HepG2 (cell line): ENCODE measurements at regions not wholly inside any gene's neighbourhood (a gene's known extent, or its start where the extent isn't known, plus 50 kb on each side); places are given as distances from the start of the nearest gene placed in this dataset.

Experiments
- ARNT ChIP-seq: fragments of 450-650 bp; IDR thresholded peaks from 2 replicates; pipeline ENCODE4 v1.6.1; 2017
- EP300 ChIP-seq, 3 experiments: sonication (generic) in 1 of 3; formaldehyde crosslinking in 1 of 3; IDR thresholded peaks; 2 replicates each; pipeline versions ENCODE4 v1.5.1 to v1.6.1; 2011 to 2020; ENCODE audit warnings: low read depth in 2 of 3, low read length in 2 of 3, borderline replicate concordance in 1 of 3, improper control_type of control experiment in 1 of 3, mild to moderate bottlenecking in 1 of 3, missing genetic modification reagents in 1 of 3, moderate library complexity in 1 of 3
- PRPF4 ChIP-seq: fragments of 200-400 bp; formaldehyde crosslinking; IDR thresholded peaks from 2 replicates; pipeline ENCODE4 v1.6.1; 2016; ENCODE audit warnings: low read length, low read depth; ENCODE audit not compliant: poor library complexity, severe bottlenecking
- TF ChIP-seq, protein P1 (sequence below): sonication (generic); formaldehyde crosslinking; IDR thresholded peaks from 2 replicates; pipeline ENCODE4 v1.5.0; 2020; ENCODE audit warnings: mild to moderate bottlenecking, missing genetic modification reagents, moderate library complexity

DNA sequence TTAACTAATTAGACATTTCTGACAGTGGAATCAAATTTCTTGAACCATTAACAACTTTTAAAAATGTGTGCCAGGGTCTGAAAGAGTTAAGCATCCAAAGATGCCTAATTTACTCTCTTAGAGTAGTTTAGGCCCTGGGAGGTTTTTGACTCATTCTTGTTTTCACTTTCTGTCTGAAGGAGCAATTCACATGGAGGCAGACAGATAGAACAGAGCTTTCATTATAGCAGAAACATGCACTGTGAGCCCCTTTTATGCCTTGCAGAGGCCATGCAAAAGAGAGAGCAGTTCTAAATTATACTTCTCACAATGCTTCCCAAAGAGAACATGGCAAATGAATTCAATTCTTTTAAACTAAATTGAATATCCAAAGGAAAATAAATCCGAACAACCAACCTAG is 554.8 kb downstream of the MFSD1 start:
- no peak for TF ChIP-seq EP300 (IDR thresholded peaks at IDR 0.05; ENCODE audit: low read depth in 2 of 2, low read length in 2 of 2)
- no peak for TF ChIP-seq EP300 (CRISPR knock-in tag; IDR thresholded peaks at IDR 0.05; ENCODE audit: borderline replicate concordance)
- TF ChIP-seq PRPF4 = no peak
- TF ChIP-seq ARNT = no peak
- TF ChIP-seq, protein P1, sequence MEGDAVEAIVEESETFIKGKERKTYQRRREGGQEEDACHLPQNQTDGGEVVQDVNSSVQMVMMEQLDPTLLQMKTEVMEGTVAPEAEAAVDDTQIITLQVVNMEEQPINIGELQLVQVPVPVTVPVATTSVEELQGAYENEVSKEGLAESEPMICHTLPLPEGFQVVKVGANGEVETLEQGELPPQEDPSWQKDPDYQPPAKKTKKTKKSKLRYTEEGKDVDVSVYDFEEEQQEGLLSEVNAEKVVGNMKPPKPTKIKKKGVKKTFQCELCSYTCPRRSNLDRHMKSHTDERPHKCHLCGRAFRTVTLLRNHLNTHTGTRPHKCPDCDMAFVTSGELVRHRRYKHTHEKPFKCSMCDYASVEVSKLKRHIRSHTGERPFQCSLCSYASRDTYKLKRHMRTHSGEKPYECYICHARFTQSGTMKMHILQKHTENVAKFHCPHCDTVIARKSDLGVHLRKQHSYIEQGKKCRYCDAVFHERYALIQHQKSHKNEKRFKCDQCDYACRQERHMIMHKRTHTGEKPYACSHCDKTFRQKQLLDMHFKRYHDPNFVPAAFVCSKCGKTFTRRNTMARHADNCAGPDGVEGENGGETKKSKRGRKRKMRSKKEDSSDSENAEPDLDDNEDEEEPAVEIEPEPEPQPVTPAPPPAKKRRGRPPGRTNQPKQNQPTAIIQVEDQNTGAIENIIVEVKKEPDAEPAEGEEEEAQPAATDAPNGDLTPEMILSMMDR (CRISPR knock-in tag) = no peak
